K562 (cell line): ENCODE measurements at regions not wholly inside any gene's neighbourhood (a gene's known extent, or its start where the extent isn't known, plus 50 kb on each side); places are given as distances from the start of the nearest gene placed in this dataset.

ENCODE experiments used
- CBFA2T3 ChIP-seq: fragments of 450-650 bp; IDR thresholded peaks from 2 replicates; pipeline ENCODE4 v1.6.1; 2017
- CTBP1 ChIP-seq: fragments of 450-650 bp; IDR thresholded peaks from 2 replicates; pipeline ENCODE4 v1.6.1; 2016; ENCODE audit warnings: borderline replicate concordance
- DPF2 ChIP-seq: fragments of 450-650 bp; IDR thresholded peaks from 2 replicates; pipeline ENCODE4 v1.6.1; 2016
- FOSL1 ChIP-seq: fragments of 200-800 bp; sonication (Bioruptor generic); conservative IDR thresholded peaks from 2 replicates; pipeline ENCODE4 v1.6.1; 2016; ENCODE audit warnings: missing genetic modification characterization, missing compliant biosample characterization
- FOXP1 ChIP-seq: sonication (generic); formaldehyde crosslinking; IDR thresholded peaks from 2 replicates; pipeline ENCODE4 v1.8.0; 2022; ENCODE audit warnings: mild to moderate bottlenecking, missing genetic modification reagents
- MLX ChIP-seq, 2 experiments: fragments of 450-650 bp in 1 of 2; sonication (generic) in 1 of 2; formaldehyde crosslinking; conservative IDR thresholded peaks; 2 replicates each; pipeline versions ENCODE4 v1.4.0 to v1.8.1; 2020 to 2022; ENCODE audit warnings: mild to moderate bottlenecking in 1 of 2, missing genetic modification reagents in 1 of 2
- SMARCA4 ChIP-seq: fragments of 450-650 bp; IDR thresholded peaks from 2 replicates; pipeline ENCODE4 v1.6.1; 2016
- ZNF184 ChIP-seq: sonication (generic); formaldehyde crosslinking; IDR thresholded peaks from 2 replicates; pipeline ENCODE4 v1.5.0; 2020; ENCODE audit warnings: missing genetic modification reagents
- TF ChIP-seq, protein P1 (sequence below): sonication (generic); formaldehyde crosslinking; IDR thresholded peaks from 2 replicates; pipeline ENCODE4 v1.8.1; 2023; ENCODE audit warnings: mild to moderate bottlenecking, missing genetic modification reagents
- TF ChIP-seq, protein P2 (sequence below): fragments of 250-450 bp; sonication (Bioruptor Pico); IDR thresholded peaks from 2 replicates; pipeline ENCODE4 v1.4.0; 2020; ENCODE audit warnings: mild to moderate bottlenecking, moderate library complexity

DNA sequence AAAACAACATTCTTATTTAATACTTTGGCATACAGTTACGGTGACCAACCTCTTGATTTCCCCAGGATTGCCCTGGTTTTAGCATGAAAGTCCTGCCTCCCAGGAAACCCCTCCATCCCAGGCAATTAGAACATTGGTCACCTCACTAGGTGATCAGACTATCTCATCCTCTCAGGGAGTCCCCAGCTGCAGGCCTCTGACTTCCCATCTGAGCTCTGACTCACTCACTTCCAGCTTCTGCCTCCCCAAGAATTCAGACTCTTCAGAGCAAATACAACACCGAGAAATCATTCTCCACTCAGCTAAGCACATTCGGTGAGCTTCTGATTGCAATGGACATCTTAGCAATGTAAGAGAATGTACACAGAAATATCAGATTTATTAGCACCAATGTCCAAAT is 92.4 kb upstream of the HES1 start (continued):
- TF ChIP-seq, protein P1, sequence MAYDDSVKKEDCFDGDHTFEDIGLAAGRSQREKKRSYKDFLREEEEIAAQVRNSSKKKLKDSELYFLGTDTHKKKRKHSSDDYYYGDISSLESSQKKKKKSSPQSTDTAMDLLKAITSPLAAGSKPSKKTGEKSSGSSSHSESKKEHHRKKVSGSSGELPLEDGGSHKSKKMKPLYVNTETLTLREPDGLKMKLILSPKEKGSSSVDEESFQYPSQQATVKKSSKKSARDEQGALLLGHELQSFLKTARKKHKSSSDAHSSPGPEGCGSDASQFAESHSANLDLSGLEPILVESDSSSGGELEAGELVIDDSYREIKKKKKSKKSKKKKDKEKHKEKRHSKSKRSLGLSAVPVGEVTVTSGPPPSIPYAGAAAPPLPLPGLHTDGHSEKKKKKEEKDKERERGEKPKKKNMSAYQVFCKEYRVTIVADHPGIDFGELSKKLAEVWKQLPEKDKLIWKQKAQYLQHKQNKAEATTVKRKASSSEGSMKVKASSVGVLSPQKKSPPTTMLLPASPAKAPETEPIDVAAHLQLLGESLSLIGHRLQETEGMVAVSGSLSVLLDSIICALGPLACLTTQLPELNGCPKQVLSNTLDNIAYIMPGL (CRISPR knock-in tag) = no peak
- no peak for TF ChIP-seq MLX (CRISPR knock-in tag; conservative IDR thresholded peaks at IDR 0.05)
- TF ChIP-seq CTBP1 = 0 out of 2 replicates have a peak, but pooled peaks have one; percentile 18
- TF ChIP-seq FOSL1 (tag) = 0 out of 2 replicates have a peak, but pooled peaks have one; percentile 46
- peak; percentile 51; the same call in 1 of the 2 replicates for TF ChIP-seq DPF2
- peak; percentile 68 for TF ChIP-seq SMARCA4
- TF ChIP-seq, protein P2, sequence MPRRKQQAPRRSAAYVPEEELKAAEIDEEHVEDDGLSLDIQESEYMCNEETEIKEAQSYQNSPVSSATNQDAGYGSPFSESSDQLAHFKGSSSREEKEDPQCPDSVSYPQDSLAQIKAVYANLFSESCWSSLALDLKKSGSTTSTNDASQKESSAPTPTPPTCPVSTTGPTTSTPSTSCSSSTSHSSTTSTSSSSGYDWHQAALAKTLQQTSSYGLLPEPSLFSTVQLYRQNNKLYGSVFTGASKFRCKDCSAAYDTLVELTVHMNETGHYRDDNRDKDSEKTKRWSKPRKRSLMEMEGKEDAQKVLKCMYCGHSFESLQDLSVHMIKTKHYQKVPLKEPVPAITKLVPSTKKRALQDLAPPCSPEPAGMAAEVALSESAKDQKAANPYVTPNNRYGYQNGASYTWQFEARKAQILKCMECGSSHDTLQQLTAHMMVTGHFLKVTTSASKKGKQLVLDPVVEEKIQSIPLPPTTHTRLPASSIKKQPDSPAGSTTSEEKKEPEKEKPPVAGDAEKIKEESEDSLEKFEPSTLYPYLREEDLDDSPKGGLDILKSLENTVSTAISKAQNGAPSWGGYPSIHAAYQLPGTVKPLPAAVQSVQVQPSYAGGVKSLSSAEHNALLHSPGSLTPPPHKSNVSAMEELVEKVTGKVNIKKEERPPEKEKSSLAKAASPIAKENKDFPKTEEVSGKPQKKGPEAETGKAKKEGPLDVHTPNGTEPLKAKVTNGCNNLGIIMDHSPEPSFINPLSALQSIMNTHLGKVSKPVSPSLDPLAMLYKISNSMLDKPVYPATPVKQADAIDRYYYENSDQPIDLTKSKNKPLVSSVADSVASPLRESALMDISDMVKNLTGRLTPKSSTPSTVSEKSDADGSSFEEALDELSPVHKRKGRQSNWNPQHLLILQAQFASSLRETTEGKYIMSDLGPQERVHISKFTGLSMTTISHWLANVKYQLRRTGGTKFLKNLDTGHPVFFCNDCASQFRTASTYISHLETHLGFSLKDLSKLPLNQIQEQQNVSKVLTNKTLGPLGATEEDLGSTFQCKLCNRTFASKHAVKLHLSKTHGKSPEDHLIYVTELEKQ (CRISPR knock-in tag) = no peak
- TF ChIP-seq FOXP1 = no peak
- TF ChIP-seq ZNF184 (CRISPR knock-in tag) = no peak
- peak; percentile 71 for TF ChIP-seq CBFA2T3
